ENCODE measurements at regions not wholly inside any gene's neighbourhood (a gene's known extent, or its start where the extent isn't known, plus 50 kb on each side); places are given as distances from the start of the nearest gene placed in this dataset.
A peak's percentile ranks its signal among the peaks of the same experiment; 100 is the strongest.

- WGBS, result 93% methylated on average over 10 of the region's 10 CpGs
- Histone ChIP-seq H2BK12ac (ENCODE audit: low read length in 2 of 2) (no peak overlapping the region), H3K36me3 (ENCODE audit: control insufficient read depth in 1 of 2, insufficient read depth in 2 of 2, low read depth in 1 of 2, low read length in 2 of 2) (no peaks in the 10 kb centered on the region), H2BK15ac (ENCODE audit: low read depth, poor library complexity, severe bottlenecking) (no peak overlapping the region), H3K4me2 (ENCODE audit: low read length, poor library complexity, severe bottlenecking) (no peak overlapping the region), H3K9ac (ENCODE audit: low read length) (no peak overlapping the region), H2BK5ac (ENCODE audit: low read depth, low read length, poor library complexity, severe bottlenecking) (no peak overlapping the region), H3K18ac (ENCODE audit: low read depth in 1 of 2, low read length in 2 of 2) (no peak overlapping the region), H4K91ac (ENCODE audit: low read length) (no peak overlapping the region), H4K8ac (ENCODE audit: low read length) (no peak overlapping the region), H2AK5ac (ENCODE audit: low read length, severe bottlenecking) (no peak overlapping the region), H3K14ac (ENCODE audit: low read length in 2 of 2) (no peak overlapping the region), H2AFZ (ENCODE audit: low read depth, low read length) (no peak overlapping the region), H2BK120ac (ENCODE audit: low read depth, low read length) (no peak overlapping the region), H3K4ac (ENCODE audit: low read depth in 1 of 2, low read length in 2 of 2) (no peak overlapping the region), H3K4me3 (ENCODE audit: insufficient read depth in 1 of 2, low read depth in 1 of 2, low read length in 2 of 2) (no peak overlapping the region), H3K27me3 (ENCODE audit: control insufficient read depth in 1 of 2, insufficient read depth in 1 of 2, low read length in 2 of 2) (no peaks in the 10 kb centered on the region), H3K9me3 (ENCODE audit: control insufficient read depth, low read length) (no peaks in the 10 kb centered on the region), H3K23ac (ENCODE audit: low read length in 2 of 2) (no peak overlapping the region), H3K27ac (ENCODE audit: low read length, poor library complexity, severe bottlenecking) (no peak overlapping the region), H3K4me1 (ENCODE audit: control insufficient read depth, insufficient read depth, low read depth, low read length) (peaks cover 9% of the 10 kb centered on the region), H3K79me1 (replicated peaks; ENCODE audit: low read length, poor library complexity, severe bottlenecking) (no peaks in the 10 kb centered on the region)
- no peak for DNase-seq
Observed at GRCh38 chr13:33645591-33646554, 172.1 kb upstream of the RFC3 start.

- no peak overlapping the region for H4K8ac ChIP-seq (ENCODE audit: low read length)
- H2BK12ac ChIP-seq (ENCODE audit: low read length in 2 of 2), result no peak overlapping the region
- H3K36me3 ChIP-seq (ENCODE audit: control insufficient read depth in 1 of 2, insufficient read depth in 2 of 2, low read depth in 1 of 2, low read length in 2 of 2), result no peaks in the 10 kb centered on the region
- H2BK5ac ChIP-seq (ENCODE audit: low read depth, low read length, poor library complexity, severe bottlenecking), result no peak overlapping the region
- H3K4me2 ChIP-seq (ENCODE audit: low read length, poor library complexity, severe bottlenecking), result no peak overlapping the region
- H3K4me3 ChIP-seq (ENCODE audit: insufficient read depth in 1 of 2, low read depth in 1 of 2, low read length in 2 of 2), result no peak overlapping the region
- H3K9me3 ChIP-seq (ENCODE audit: control insufficient read depth, low read length), result no peaks in the 10 kb centered on the region
- no peak overlapping the region for H2BK120ac ChIP-seq (ENCODE audit: low read depth, low read length)
- H2AK5ac ChIP-seq (ENCODE audit: low read length, severe bottlenecking), result no peak overlapping the region
- H3K14ac ChIP-seq (ENCODE audit: low read length in 2 of 2), result no peak overlapping the region
- H3K18ac ChIP-seq (ENCODE audit: low read depth in 1 of 2, low read length in 2 of 2), result no peak overlapping the region
- no peaks in the 10 kb centered on the region for H3K4me1 ChIP-seq (ENCODE audit: control insufficient read depth, insufficient read depth, low read depth, low read length)
- no peak overlapping the region for H2AFZ ChIP-seq (ENCODE audit: low read depth, low read length)
- no peak overlapping the region for H3K27ac ChIP-seq (ENCODE audit: low read length, poor library complexity, severe bottlenecking)
- no peak overlapping the region for H4K91ac ChIP-seq (ENCODE audit: low read length)
- H3K79me1 ChIP-seq (replicated peaks; ENCODE audit: low read length, poor library complexity, severe bottlenecking), result no peaks in the 10 kb centered on the region
- no peak overlapping the region for H3K9ac ChIP-seq (ENCODE audit: low read length)
- no peak overlapping the region for H3K23ac ChIP-seq (ENCODE audit: low read length in 2 of 2)
- WGBS, result 93% methylated on average over 4 of the region's 5 CpGs
- H3K27me3 ChIP-seq (ENCODE audit: control insufficient read depth in 1 of 2, insufficient read depth in 1 of 2, low read length in 2 of 2), result no peaks in the 10 kb centered on the region
- no peak overlapping the region for H2BK15ac ChIP-seq (ENCODE audit: low read depth, poor library complexity, severe bottlenecking)
- peak; percentile 29 for DNase-seq
- H3K4ac ChIP-seq (ENCODE audit: low read depth in 1 of 2, low read length in 2 of 2), result no peak overlapping the region
Observed at GRCh38 chr13:33649212-33649878, 168.6 kb upstream of the RFC3 start.

- Histone ChIP-seq H2BK12ac (ENCODE audit: low read length in 2 of 2) (peak overlapping the region; percentile 67 to 92), H3K23ac (ENCODE audit: low read length in 2 of 2) (peak overlapping the region in 1 of 2 experiments; percentile 83), H2AFZ (ENCODE audit: low read depth, low read length) (no peak overlapping the region), H4K91ac (ENCODE audit: low read length) (no peak overlapping the region), H3K18ac (ENCODE audit: low read depth in 1 of 2, low read length in 2 of 2) (peak overlapping the region in 1 of 2 experiments; percentile 52), H3K36me3 (ENCODE audit: control insufficient read depth in 1 of 2, insufficient read depth in 2 of 2, low read depth in 1 of 2, low read length in 2 of 2) (no peaks in the 10 kb centered on the region), H2BK120ac (ENCODE audit: low read depth, low read length) (peak overlapping the region; percentile 58), H2AK5ac (ENCODE audit: low read length, severe bottlenecking) (no peak overlapping the region), H3K14ac (ENCODE audit: low read length in 2 of 2) (peak overlapping the region in 1 of 2 experiments; percentile 77), H3K27ac (ENCODE audit: low read length, poor library complexity, severe bottlenecking) (no peak overlapping the region), H3K4ac (ENCODE audit: low read depth in 1 of 2, low read length in 2 of 2) (peak overlapping the region in 1 of 2 experiments; percentile 13), H3K4me3 (ENCODE audit: insufficient read depth in 1 of 2, low read depth in 1 of 2, low read length in 2 of 2) (no peak overlapping the region), H2BK5ac (ENCODE audit: low read depth, low read length, poor library complexity, severe bottlenecking) (no peak overlapping the region), H3K4me2 (ENCODE audit: low read length, poor library complexity, severe bottlenecking) (no peak overlapping the region), H3K9me3 (ENCODE audit: control insufficient read depth, low read length) (no peaks in the 10 kb centered on the region), H3K27me3 (ENCODE audit: control insufficient read depth in 1 of 2, insufficient read depth in 1 of 2, low read length in 2 of 2) (no peaks in the 10 kb centered on the region), H4K8ac (ENCODE audit: low read length) (no peak overlapping the region), H3K9ac (ENCODE audit: low read length) (no peak overlapping the region), H2BK15ac (ENCODE audit: low read depth, poor library complexity, severe bottlenecking) (no peak overlapping the region), H3K4me1 (ENCODE audit: control insufficient read depth, insufficient read depth, low read depth, low read length) (no peaks in the 10 kb centered on the region), H3K79me1 (replicated peaks; ENCODE audit: low read length, poor library complexity, severe bottlenecking) (no peaks in the 10 kb centered on the region)
- DNase-seq, result no peak
- 100% methylated on average over 2 of the region's 3 CpGs for WGBS
Observed at GRCh38 chr13:33651766-33652165, 166.2 kb upstream of the RFC3 start.

GRCh38 chr13:33657274-33657673 is 160.7 kb upstream of the RFC3 start:
- Histone ChIP-seq H4K8ac (ENCODE audit: low read length) (no peak overlapping the region), H4K91ac (ENCODE audit: low read length) (no peak overlapping the region), H3K4me2 (ENCODE audit: low read length, poor library complexity, severe bottlenecking) (no peak overlapping the region), H2BK5ac (ENCODE audit: low read depth, low read length, poor library complexity, severe bottlenecking) (no peak overlapping the region), H2BK12ac (ENCODE audit: low read length in 2 of 2) (no peak overlapping the region), H3K9ac (ENCODE audit: low read length) (no peak overlapping the region), H3K9me3 (ENCODE audit: control insufficient read depth, low read length) (no peaks in the 10 kb centered on the region), H2AFZ (ENCODE audit: low read depth, low read length) (no peak overlapping the region), H2AK5ac (ENCODE audit: low read length, severe bottlenecking) (no peak overlapping the region), H3K79me1 (replicated peaks; ENCODE audit: low read length, poor library complexity, severe bottlenecking) (no peaks in the 10 kb centered on the region), H3K27ac (ENCODE audit: low read length, poor library complexity, severe bottlenecking) (no peak overlapping the region), H3K27me3 (ENCODE audit: control insufficient read depth in 1 of 2, insufficient read depth in 1 of 2, low read length in 2 of 2) (no peaks in the 10 kb centered on the region), H3K4ac (ENCODE audit: low read depth in 1 of 2, low read length in 2 of 2) (no peak overlapping the region), H2BK15ac (ENCODE audit: low read depth, poor library complexity, severe bottlenecking) (no peak overlapping the region), H3K36me3 (ENCODE audit: control insufficient read depth in 1 of 2, insufficient read depth in 2 of 2, low read depth in 1 of 2, low read length in 2 of 2) (no peaks in the 10 kb centered on the region), H2BK120ac (ENCODE audit: low read depth, low read length) (no peak overlapping the region), H3K23ac (ENCODE audit: low read length in 2 of 2) (no peak overlapping the region), H3K4me1 (ENCODE audit: control insufficient read depth, insufficient read depth, low read depth, low read length) (no peaks in the 10 kb centered on the region), H3K4me3 (ENCODE audit: insufficient read depth in 1 of 2, low read depth in 1 of 2, low read length in 2 of 2) (no peak overlapping the region), H3K18ac (ENCODE audit: low read depth in 1 of 2, low read length in 2 of 2) (no peak overlapping the region), H3K14ac (ENCODE audit: low read length in 2 of 2) (no peak overlapping the region)
- 96% methylated on average over 2 of the region's 3 CpGs for WGBS
- no peak for DNase-seq
